ENCODE measurements at regions not wholly inside any gene's neighbourhood (a gene's known extent, or its start where the extent isn't known, plus 50 kb on each side); places are given as distances from the start of the nearest gene placed in this dataset.

GRCh38 chr12:65594409-65594808 lies 229.9 kb upstream of the HMGA2 start:
- H2AFZ ChIP-seq (ENCODE audit: low read depth, low read length, severe bottlenecking): no peak overlapping the region
- no peaks in the 10 kb centered on the region for H3K9me2 ChIP-seq (replicated peaks; ENCODE audit: insufficient read depth, low read length)
- no peak overlapping the region for H3K9ac ChIP-seq (ENCODE audit: low read length)
- TF ChIP-seq EZH2phosphoT487 (conservative IDR thresholded peaks at IDR 0.05; ENCODE audit: low read length): no peak
- TF ChIP-seq CTCF (IDR thresholded peaks at IDR 0.05; ENCODE audit: insufficient read depth, low read length, poor library complexity, severe bottlenecking): no peak
- no peaks in the 10 kb centered on the region for H3K27me3 ChIP-seq (ENCODE audit: low read length)
- no peaks in the 10 kb centered on the region for H3K79me2 ChIP-seq (ENCODE audit: insufficient read depth, low read length)
- H3F3A ChIP-seq (ENCODE audit: insufficient read depth): no peaks in the 10 kb centered on the region
- H4K20me1 ChIP-seq (ENCODE audit: low read depth, low read length): no peaks in the 10 kb centered on the region
- no peak overlapping the region for H3K4me2 ChIP-seq (ENCODE audit: low read depth, low read length, poor library complexity, severe bottlenecking)
- H3K9me3 ChIP-seq (ENCODE audit: insufficient read depth, low read length): no peaks in the 10 kb centered on the region
- no peak overlapping the region for H3K27ac ChIP-seq (ENCODE audit: low read depth, low read length)
- no peak overlapping the region for H3K4me3 ChIP-seq (ENCODE audit: insufficient read depth, low read length, poor library complexity, severe bottlenecking)
- H3K36me3 ChIP-seq (ENCODE audit: low read length): no peaks in the 10 kb centered on the region

GRCh38 chr12:65595016-65595560 lies 229.2 kb upstream of the HMGA2 start:
- Histone ChIP-seq H3K9me3 (ENCODE audit: insufficient read depth, low read length) (no peaks in the 10 kb centered on the region), H3K27ac (ENCODE audit: low read depth, low read length) (no peak overlapping the region), H3K9ac (ENCODE audit: low read length) (no peak overlapping the region), H3K79me2 (ENCODE audit: insufficient read depth, low read length) (no peaks in the 10 kb centered on the region), H3K27me3 (ENCODE audit: low read length) (no peaks in the 10 kb centered on the region), H3K4me3 (ENCODE audit: insufficient read depth, low read length, poor library complexity, severe bottlenecking) (no peak overlapping the region), H4K20me1 (ENCODE audit: low read depth, low read length) (no peaks in the 10 kb centered on the region), H3F3A (ENCODE audit: insufficient read depth) (no peaks in the 10 kb centered on the region), H3K36me3 (ENCODE audit: low read length) (no peaks in the 10 kb centered on the region), H3K9me2 (replicated peaks; ENCODE audit: insufficient read depth, low read length) (no peaks in the 10 kb centered on the region), H2AFZ (ENCODE audit: low read depth, low read length, severe bottlenecking) (no peak overlapping the region), H3K4me2 (ENCODE audit: low read depth, low read length, poor library complexity, severe bottlenecking) (no peak overlapping the region)
- no peak for TF ChIP-seq EZH2phosphoT487 (conservative IDR thresholded peaks at IDR 0.05; ENCODE audit: low read length)
- no peak for TF ChIP-seq CTCF (IDR thresholded peaks at IDR 0.05; ENCODE audit: insufficient read depth, low read length, poor library complexity, severe bottlenecking)

- H3K27me3 ChIP-seq (ENCODE audit: low read length): no peaks in the 10 kb centered on the region
- H3K4me3 ChIP-seq (ENCODE audit: insufficient read depth, low read length, poor library complexity, severe bottlenecking): no peak overlapping the region
- H2AFZ ChIP-seq (ENCODE audit: low read depth, low read length, severe bottlenecking): no peak overlapping the region
- no peaks in the 10 kb centered on the region for H3K36me3 ChIP-seq (ENCODE audit: low read length)
- no peaks in the 10 kb centered on the region for H4K20me1 ChIP-seq (ENCODE audit: low read depth, low read length)
- no peaks in the 10 kb centered on the region for H3K9me2 ChIP-seq (replicated peaks; ENCODE audit: insufficient read depth, low read length)
- no peak overlapping the region for H3K9ac ChIP-seq (ENCODE audit: low read length)
- no peak overlapping the region for H3K27ac ChIP-seq (ENCODE audit: low read depth, low read length)
- H3K4me2 ChIP-seq (ENCODE audit: low read depth, low read length, poor library complexity, severe bottlenecking): no peak overlapping the region
- H3F3A ChIP-seq (ENCODE audit: insufficient read depth): no peaks in the 10 kb centered on the region
- TF ChIP-seq CTCF (IDR thresholded peaks at IDR 0.05; ENCODE audit: insufficient read depth, low read length, poor library complexity, severe bottlenecking): no peak
- no peak for TF ChIP-seq EZH2phosphoT487 (conservative IDR thresholded peaks at IDR 0.05; ENCODE audit: low read length)
- no peaks in the 10 kb centered on the region for H3K9me3 ChIP-seq (ENCODE audit: insufficient read depth, low read length)
- H3K79me2 ChIP-seq (ENCODE audit: insufficient read depth, low read length): no peaks in the 10 kb centered on the region
Measured at GRCh38 chr12:65596514-65597091, 227.7 kb upstream of the HMGA2 start.
